ENCODE measurements at regions not wholly inside any gene's neighbourhood (a gene's known extent, or its start where the extent isn't known, plus 50 kb on each side); places are given as distances from the start of the nearest gene placed in this dataset.

- H3K27me3 ChIP-seq (ENCODE audit: control insufficient read depth, insufficient read depth, low read length, poor library complexity, severe bottlenecking), result no peaks in the 10 kb centered on the region
- Mint-ChIP-seq H3K9me3 (no peaks in the 10 kb centered on the region), H3K4me1 (peaks cover 31% of the 10 kb centered on the region), H3K36me3 (ENCODE audit: low read depth) (no peaks in the 10 kb centered on the region), H3K4me3 (no peak overlapping the region), H3K27ac (peak overlapping the region; percentile 61), H3K27me3 (ENCODE audit: insufficient read depth) (no peaks in the 10 kb centered on the region)
- no peak for DNase-seq
- no peak overlapping the region for H3K9ac ChIP-seq (ENCODE audit: extremely low read depth, low read length, poor library complexity, severe bottlenecking)
- H3K4me1 ChIP-seq (ENCODE audit: control insufficient read depth, insufficient read depth, low read length), result no peaks in the 10 kb centered on the region
- no peaks in the 10 kb centered on the region for H3K9me3 ChIP-seq (ENCODE audit: control insufficient read depth, low read length)
- H3K4me3 ChIP-seq (ENCODE audit: low read length), result no peak overlapping the region
- no peaks in the 10 kb centered on the region for H3K36me3 ChIP-seq (ENCODE audit: control insufficient read depth, insufficient read depth, low read length)
- no peak overlapping the region for H3K27ac ChIP-seq (ENCODE audit: low read depth, low read length)
- no peak for TF ChIP-seq CTCF (conservative IDR thresholded peaks at IDR 0.05)
- 72% methylated on average over 4 of the region's 4 CpGs for WGBS, 2 experiments (ENCODE audit: insufficient coverage in 1 of 2, insufficient read length in 1 of 2)
These were observed 178.2 kb downstream of the ZDHHC21 start for GRCh38 chr9:14515049-14515448.

GRCh38 chr9:14512942-14513341 is 180.3 kb downstream of the ZDHHC21 start:
- H3K27ac ChIP-seq (ENCODE audit: low read depth, low read length), result no peak overlapping the region
- no peak for TF ChIP-seq CTCF (conservative IDR thresholded peaks at IDR 0.05)
- no peaks in the 10 kb centered on the region for H3K9me3 ChIP-seq (ENCODE audit: control insufficient read depth, low read length)
- H3K27me3 ChIP-seq (ENCODE audit: control insufficient read depth, insufficient read depth, low read length, poor library complexity, severe bottlenecking), result no peaks in the 10 kb centered on the region
- H3K36me3 Mint-ChIP-seq (ENCODE audit: low read depth), result no peaks in the 10 kb centered on the region
- 94 to 100% methylated on average over 1 of the region's 1 CpG for WGBS, 2 experiments (ENCODE audit: insufficient coverage in 1 of 2, insufficient read length in 1 of 2)
- no peaks in the 10 kb centered on the region for H3K27me3 Mint-ChIP-seq (ENCODE audit: insufficient read depth)
- no peak overlapping the region for H3K27ac Mint-ChIP-seq
- H3K4me1 Mint-ChIP-seq, result peaks cover 21% of the 10 kb centered on the region
- no peak overlapping the region for H3K4me3 ChIP-seq (ENCODE audit: low read length)
- no peaks in the 10 kb centered on the region for H3K9me3 Mint-ChIP-seq
- no peaks in the 10 kb centered on the region for H3K36me3 ChIP-seq (ENCODE audit: control insufficient read depth, insufficient read depth, low read length)
- H3K9ac ChIP-seq (ENCODE audit: extremely low read depth, low read length, poor library complexity, severe bottlenecking), result no peak overlapping the region
- no peak overlapping the region for H3K4me3 Mint-ChIP-seq
- H3K4me1 ChIP-seq (ENCODE audit: control insufficient read depth, insufficient read depth, low read length), result no peaks in the 10 kb centered on the region
- DNase-seq, result no peak

- Mint-ChIP-seq H3K4me1 (peaks cover 11% of the 10 kb centered on the region), H3K9me3 (no peaks in the 10 kb centered on the region), H3K36me3 (ENCODE audit: low read depth) (no peaks in the 10 kb centered on the region), H3K27me3 (ENCODE audit: insufficient read depth) (no peaks in the 10 kb centered on the region), H3K27ac (no peak overlapping the region), H3K4me3 (no peak overlapping the region)
- no peak for TF ChIP-seq CTCF (conservative IDR thresholded peaks at IDR 0.05)
- no peak for DNase-seq
- H3K4me1 ChIP-seq (ENCODE audit: control insufficient read depth, insufficient read depth, low read length), result no peaks in the 10 kb centered on the region
- no peaks in the 10 kb centered on the region for H3K9me3 ChIP-seq (ENCODE audit: control insufficient read depth, low read length)
- no peaks in the 10 kb centered on the region for H3K36me3 ChIP-seq (ENCODE audit: control insufficient read depth, insufficient read depth, low read length)
- no peak overlapping the region for H3K4me3 ChIP-seq (ENCODE audit: low read length)
- H3K27me3 ChIP-seq (ENCODE audit: control insufficient read depth, insufficient read depth, low read length, poor library complexity, severe bottlenecking), result no peaks in the 10 kb centered on the region
- no peak overlapping the region for H3K9ac ChIP-seq (ENCODE audit: extremely low read depth, low read length, poor library complexity, severe bottlenecking)
- H3K27ac ChIP-seq (ENCODE audit: low read depth, low read length), result no peak overlapping the region
These were observed 181.8 kb downstream of the ZDHHC21 start for GRCh38 chr9:14511452-14511851.

All from endodermal cell (in vitro differentiated cells).